GM18858 (cell line): ENCODE measurements at regions not wholly inside any gene's neighbourhood (a gene's known extent, or its start where the extent isn't known, plus 50 kb on each side); places are given as distances from the start of the nearest gene placed in this dataset.
"Not testable (repeated sequence)": the region's sequence is repeated elsewhere in the genome, so short reads cannot be mapped to it uniquely, and the experiment has no call there.

Experiments
- ATAC-seq: cut with Tn5 transposase; IDR thresholded peaks from one replicate; pipeline ENCODE4 v1.9.1; 2021; ENCODE audit not compliant: unreplicated experiment

DNA sequence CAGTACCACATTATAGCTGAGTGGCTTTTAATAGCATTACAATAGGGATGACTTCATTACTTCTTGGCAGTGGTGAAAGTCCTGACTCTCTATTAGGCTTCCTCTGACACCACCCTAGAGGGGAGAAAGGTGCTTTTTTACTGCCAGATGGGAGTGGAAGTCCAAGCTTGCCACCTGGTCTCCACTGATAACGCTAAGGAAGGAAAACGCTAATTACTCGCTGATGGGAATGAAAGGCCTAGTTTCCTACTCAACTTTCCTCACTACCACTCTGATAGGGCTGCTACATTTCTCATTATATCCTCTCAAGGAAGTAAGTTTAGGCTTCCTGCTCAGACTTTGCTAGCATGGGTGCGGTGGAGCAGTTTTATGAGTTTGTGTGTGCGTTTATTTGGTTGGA, 62.3 kb upstream of the PAGE3 start:
- no peak for ATAC-seq

DNA sequence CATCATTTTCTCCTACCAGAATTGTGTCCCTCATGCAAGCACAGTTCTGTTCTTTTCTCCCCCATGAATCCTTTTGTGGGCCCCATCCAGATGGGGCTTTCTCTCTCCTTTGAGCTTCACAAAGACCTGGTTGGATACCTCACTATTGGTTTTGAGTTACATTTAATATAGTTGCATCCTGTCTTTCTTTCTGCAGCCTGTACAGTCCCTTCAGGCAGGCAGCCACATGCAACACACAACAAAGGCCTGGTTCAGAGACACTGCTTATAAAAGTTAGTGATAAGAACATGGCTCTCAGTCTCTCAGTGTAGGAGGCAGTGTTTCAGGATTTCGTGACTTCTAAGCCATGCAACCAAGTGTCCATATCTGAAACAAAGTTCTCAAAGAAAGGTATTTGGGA, 70.6 kb upstream of the PAGE3 start:
- no peak for ATAC-seq

DNA sequence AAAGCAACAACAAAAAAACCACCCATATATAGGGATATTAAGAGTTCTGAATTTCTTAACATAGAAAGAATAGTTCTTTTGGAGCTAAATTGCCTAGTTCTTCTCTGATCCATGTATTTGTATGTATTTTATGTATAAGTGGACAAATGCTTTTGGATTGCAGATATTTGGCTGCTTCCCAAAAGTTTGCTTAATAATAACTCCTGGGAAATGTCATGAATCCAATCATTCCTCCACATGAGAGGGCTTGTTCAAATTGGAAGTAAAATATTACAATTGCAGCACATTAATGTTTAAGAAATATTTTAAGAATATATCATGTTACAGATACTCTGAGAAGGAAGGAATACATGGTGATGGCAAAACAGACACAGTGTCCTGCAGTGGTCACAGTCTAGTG, 71.5 kb upstream of the PAGE3 start:
- no peak for ATAC-seq

DNA sequence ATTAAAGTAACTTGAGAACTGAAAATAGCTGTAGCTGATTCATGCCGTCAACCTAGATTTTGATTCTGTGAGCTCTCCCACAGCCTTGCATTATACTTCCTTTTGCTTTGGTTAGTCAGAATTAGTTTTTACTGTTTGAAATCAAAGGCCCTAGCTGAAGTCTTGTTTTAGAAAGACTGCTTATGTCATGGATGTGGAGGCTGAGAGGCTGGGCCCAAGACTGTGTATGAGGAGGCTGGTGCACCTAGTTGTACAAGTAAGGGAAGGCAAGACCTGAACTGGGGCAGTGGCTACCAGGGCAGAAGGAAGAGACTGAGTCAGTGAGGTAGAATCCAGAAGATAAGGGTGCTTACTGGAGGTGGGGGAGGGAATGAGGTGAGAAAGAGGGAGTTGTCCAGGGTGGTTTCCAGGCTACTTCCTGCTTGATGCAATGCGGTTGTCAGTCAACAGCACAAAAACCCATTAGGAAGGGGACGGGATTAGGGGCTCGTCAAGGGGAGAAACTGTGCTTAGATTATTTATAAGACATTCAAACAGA, 76.2 kb upstream of the PAGE3 start:
- ATAC-seq = no peak

DNA sequence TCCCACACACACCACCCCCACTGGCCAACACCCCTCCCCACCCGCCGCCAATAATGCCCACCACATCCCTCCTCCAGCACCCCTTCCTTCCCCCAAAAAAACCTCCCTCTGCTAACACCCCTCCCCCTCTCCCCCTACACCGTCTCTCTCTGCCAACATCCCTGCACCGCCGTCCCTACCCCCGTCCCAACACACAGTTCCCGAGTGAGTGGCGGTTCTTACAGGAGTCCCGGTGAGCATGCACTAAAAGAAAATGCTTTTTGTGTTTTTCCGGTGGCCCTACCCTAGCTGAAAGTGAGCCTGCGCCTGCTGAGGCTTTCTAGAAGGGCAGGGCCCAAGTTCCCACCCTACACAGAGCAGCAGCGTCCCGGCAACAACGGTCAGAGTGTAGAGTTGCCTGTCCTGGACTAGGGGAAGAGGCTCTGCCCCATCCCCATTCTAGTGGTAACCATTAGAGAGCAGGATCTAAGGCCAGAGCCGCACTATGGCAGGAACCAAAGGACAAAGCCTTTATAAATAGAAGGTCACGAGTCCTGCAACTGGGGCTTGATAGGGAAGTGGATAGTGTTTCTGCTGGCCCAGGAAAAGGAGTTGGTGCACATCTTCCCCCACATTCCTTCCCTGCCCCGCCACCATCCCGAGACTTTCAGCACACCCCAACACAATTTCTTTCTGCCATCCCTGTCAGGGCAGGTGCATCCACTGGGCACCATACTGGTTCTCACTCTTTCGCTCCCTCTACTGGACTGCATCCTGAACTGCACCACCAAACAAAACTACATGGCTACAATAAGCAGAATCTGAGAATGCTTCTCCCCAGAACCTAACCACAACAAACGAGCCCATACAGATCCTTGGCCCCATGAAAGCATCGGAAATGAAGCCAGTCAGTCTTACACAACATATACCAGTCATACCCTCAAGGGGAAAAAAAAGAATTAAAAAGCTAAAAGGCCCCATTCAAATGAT, 78.1 kb upstream of the PAGE3 start:
- ATAC-seq = peak; percentile 93

DNA sequence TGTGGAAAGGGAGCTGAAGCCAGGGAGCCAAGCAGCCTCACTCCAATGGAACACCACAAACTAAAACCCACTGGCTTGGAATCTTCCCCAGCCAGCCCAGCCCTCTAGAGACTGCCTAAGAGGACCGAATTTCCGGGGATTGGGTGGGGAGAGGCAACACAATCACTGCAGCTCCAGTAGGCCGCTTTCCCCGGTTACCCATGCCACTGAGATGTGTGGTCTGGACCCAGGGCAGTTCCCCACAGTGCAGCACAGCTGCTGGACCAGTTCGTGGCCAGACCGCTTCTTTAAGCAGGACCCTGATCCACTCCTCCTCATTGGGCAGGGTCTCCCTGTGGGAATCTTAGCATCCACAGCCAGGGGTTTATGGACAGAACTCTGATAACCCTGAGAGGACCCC, 91.9 kb upstream of the PAGE3 start:
- no peak for ATAC-seq

DNA sequence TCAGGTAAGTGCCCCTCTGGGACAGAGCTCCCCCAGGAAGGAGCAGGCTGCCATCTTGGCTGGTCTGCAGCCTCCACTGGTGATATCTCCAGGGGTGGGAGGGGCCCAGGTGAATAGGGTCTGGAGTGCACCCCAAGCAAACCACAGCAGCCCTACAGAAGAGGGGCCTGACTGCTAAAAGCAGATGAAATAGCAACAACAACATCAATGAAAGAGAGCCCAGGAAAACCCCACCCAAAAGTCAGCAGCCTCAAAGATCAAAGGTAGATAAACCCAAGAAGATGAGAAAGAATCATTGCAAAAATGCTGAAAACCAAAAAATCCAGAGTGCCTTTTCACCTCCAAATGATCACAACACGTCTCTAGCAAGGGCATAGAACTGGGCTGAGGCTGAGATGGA, 92.5 kb upstream of the PAGE3 start:
- no peak for ATAC-seq

DNA sequence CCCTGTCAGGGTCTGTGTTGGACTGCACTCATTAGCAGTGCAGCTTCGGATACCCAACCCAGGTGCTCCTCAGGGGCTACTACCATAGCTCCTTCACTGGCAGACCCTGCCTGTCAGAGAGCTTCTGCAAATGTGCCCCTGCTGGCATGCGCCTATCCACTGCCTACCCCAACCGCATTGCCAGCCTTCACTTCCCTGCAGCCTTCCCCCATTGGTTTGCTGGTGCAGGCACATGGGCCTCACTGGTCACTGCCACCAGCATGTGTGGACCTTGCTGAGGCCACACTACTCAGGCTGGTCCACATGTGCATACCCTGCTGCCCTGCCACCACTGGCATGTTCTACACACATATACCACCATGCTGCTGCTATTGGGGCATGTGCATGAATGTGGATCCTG, 72.5 kb upstream of the MAGEH1 start:
- ATAC-seq = no peak

DNA sequence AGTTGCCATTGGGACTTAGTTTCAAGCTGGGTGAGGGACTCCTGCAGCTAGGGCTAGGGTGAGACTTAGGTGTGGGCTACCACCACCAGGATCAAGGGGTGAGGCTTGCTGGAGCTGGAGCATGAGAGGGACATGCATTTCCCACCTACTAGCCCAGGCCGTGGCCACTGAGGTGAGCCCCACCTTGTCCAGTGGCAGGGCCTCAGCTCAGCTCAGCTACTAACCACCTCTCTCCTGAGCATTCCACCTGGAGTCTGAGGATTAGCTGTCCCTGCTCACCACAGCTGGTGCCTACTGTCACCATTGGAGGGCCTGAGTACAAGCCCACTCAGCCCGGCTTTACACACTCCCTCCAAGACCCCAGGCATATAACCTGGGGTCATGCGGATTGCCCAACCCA, 62.6 kb upstream of the MAGEH1 start:
- no peak for ATAC-seq

DNA sequence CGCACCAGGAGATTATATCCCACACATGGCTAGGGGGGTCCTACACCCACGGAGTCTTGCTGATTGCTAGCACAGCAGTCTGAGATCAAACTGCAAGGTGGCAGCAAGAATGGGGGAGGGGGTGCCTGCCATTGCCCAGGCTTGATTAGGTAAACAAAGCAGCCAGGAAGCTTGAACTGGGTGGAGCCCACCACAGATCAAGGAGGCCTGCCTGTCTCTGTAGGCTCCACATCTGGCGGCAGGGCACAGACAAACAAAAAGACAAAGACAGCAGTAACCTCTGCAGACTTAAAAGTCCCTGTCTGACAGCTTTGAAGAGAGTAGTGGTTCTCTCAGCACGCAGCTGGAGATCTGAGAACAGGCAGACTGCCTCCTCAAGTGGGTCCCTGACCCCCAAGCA, 55.1 kb upstream of the MAGEH1 start:
- not testable (repeated sequence) for ATAC-seq
